H9 (cell line): ENCODE measurements at regions not wholly inside any gene's neighbourhood (a gene's known extent, or its start where the extent isn't known, plus 50 kb on each side); places are given as distances from the start of the nearest gene placed in this dataset.

Experiments
- DNase-seq: peaks from one replicate; pipeline ENCODE4 v3.0.0-alpha.2; 2017
- H2AFZ ChIP-seq: one replicate; pipeline ENCODE4 v1.6.1; 2013; ENCODE audit warnings: mild to moderate bottlenecking, low read length, control low read depth, moderate library complexity
- H2AK5ac ChIP-seq: 2 replicates; pipeline ENCODE4 v1.6.1; 2013; ENCODE audit warnings: low read length, control low read depth, mixed read lengths; ENCODE audit not compliant: insufficient read length
- H2BK120ac ChIP-seq: one replicate; pipeline ENCODE4 v1.6.1; 2013; ENCODE audit warnings: low read depth, mild to moderate bottlenecking, low read length, control low read depth, inconsistent platforms; ENCODE audit not compliant: poor library complexity, severe bottlenecking
- H2BK12ac ChIP-seq: 2 replicates; pipeline ENCODE4 v1.6.1; 2013; ENCODE audit warnings: low read length, control low read depth, mixed read lengths, low read depth; ENCODE audit not compliant: insufficient read length
- H2BK15ac ChIP-seq: 2 replicates; pipeline ENCODE4 v1.6.1; 2013; ENCODE audit warnings: low read depth, low read length, control low read depth
- H2BK20ac ChIP-seq: one replicate; pipeline ENCODE4 v1.6.1; 2013; ENCODE audit warnings: low read depth, mild to moderate bottlenecking, low read length, control low read depth, inconsistent platforms; ENCODE audit not compliant: poor library complexity, severe bottlenecking
- H2BK5ac ChIP-seq: 2 replicates; pipeline ENCODE4 v1.6.1; 2013; ENCODE audit warnings: low read length, control low read depth, mixed read lengths; ENCODE audit not compliant: insufficient read length
- H3K14ac ChIP-seq: 2 replicates; pipeline ENCODE4 v1.6.1; 2013; ENCODE audit warnings: low read length, control low read depth; ENCODE audit not compliant: insufficient read depth
- H3K18ac ChIP-seq: 2 replicates; pipeline ENCODE4 v1.6.1; 2013; ENCODE audit warnings: low read depth, mild to moderate bottlenecking, mixed read lengths, low read length, control low read depth; ENCODE audit not compliant: insufficient read length
- H3K23ac ChIP-seq: 2 replicates; pipeline ENCODE4 v1.6.1; 2013; ENCODE audit warnings: low read length, control low read depth, mixed read lengths, low read depth; ENCODE audit not compliant: insufficient read length
- H3K23me2 ChIP-seq: 2 replicates; pipeline ENCODE4 v1.6.1; 2013; ENCODE audit warnings: low read depth, mild to moderate bottlenecking, mixed read lengths, low read length, control low read depth; ENCODE audit not compliant: insufficient read length, poor library complexity, severe bottlenecking
- H3K27ac ChIP-seq: 2 replicates; pipeline ENCODE4 v1.5.1; 2013; ENCODE audit warnings: low read length, control low read depth, mixed read lengths, low read depth; ENCODE audit not compliant: insufficient read length
- H3K27me3 ChIP-seq: 2 replicates; pipeline ENCODE4 v1.6.1; 2013; ENCODE audit warnings: low read length, control low read depth, inconsistent platforms; ENCODE audit not compliant: insufficient read depth
- H3K4ac ChIP-seq: 2 replicates; pipeline ENCODE4 v1.6.1; 2013; ENCODE audit warnings: low read depth, mild to moderate bottlenecking, control low read depth, inconsistent platforms, low read length, moderate library complexity
- H3K4me1 ChIP-seq: 2 replicates; pipeline ENCODE4 v1.6.1; 2013; ENCODE audit warnings: low read length, control low read depth, inconsistent platforms; ENCODE audit not compliant: insufficient read depth
- H3K4me2 ChIP-seq: 2 replicates; pipeline ENCODE4 v1.6.1; 2013; ENCODE audit warnings: low read length, control low read depth, mixed read lengths; ENCODE audit not compliant: insufficient read length, insufficient read depth
- H3K56ac ChIP-seq: 2 replicates; pipeline ENCODE4 v1.6.1; 2013; ENCODE audit warnings: low read depth, mild to moderate bottlenecking, mixed read lengths, low read length, control low read depth; ENCODE audit not compliant: insufficient read length
- H3K79me1 ChIP-seq: 2 replicates; pipeline ENCODE4 v1.6.1; 2013; ENCODE audit warnings: low read depth, mild to moderate bottlenecking, moderate library complexity, low read length, control low read depth, inconsistent platforms; ENCODE audit not compliant: insufficient read depth, poor library complexity, severe bottlenecking
- H3K79me2 ChIP-seq: 2 replicates; pipeline ENCODE4 v1.6.1; 2013; ENCODE audit warnings: low read length, control low read depth, inconsistent platforms; ENCODE audit not compliant: insufficient read depth
- H3K9ac ChIP-seq: 2 replicates; pipeline ENCODE4 v1.6.1; 2013; ENCODE audit warnings: low read length, control low read depth, mixed read lengths; ENCODE audit not compliant: insufficient read length; ENCODE audit errors: extremely low read depth
- H3K9me3 ChIP-seq: one replicate; pipeline ENCODE4 v1.6.1; 2013; ENCODE audit warnings: low read depth, low read length, inconsistent platforms; ENCODE audit not compliant: control insufficient read depth
- H3T11ph ChIP-seq: one replicate; pipeline ENCODE4 v1.6.1; 2013; ENCODE audit warnings: mild to moderate bottlenecking, low read length, control low read depth, inconsistent platforms
- H4K20me1 ChIP-seq: one replicate; pipeline ENCODE4 v1.6.1; 2013; ENCODE audit not compliant: control insufficient read depth, insufficient read length, insufficient read depth
- H4K5ac ChIP-seq: 2 replicates; pipeline ENCODE4 v1.6.1; 2013; ENCODE audit warnings: low read depth, mild to moderate bottlenecking, mixed read lengths, low read length, control low read depth; ENCODE audit not compliant: insufficient read length
- H4K8ac ChIP-seq: replicated peaks from 2 replicates; pipeline ENCODE4 v1.6.1; 2013; ENCODE audit warnings: low read length, control low read depth, mixed read lengths, low read depth; ENCODE audit not compliant: insufficient read length
- H4K91ac ChIP-seq: 2 replicates; pipeline ENCODE4 v1.6.1; 2013; ENCODE audit warnings: low read depth, mild to moderate bottlenecking, moderate library complexity, mixed read lengths, low read length, control low read depth; ENCODE audit not compliant: insufficient read length
- H3K27ac Mint-ChIP-seq, 3 experiments: 2 replicates in 2 of 3; 3 replicates in 1 of 3; pipeline ENCODE4 v1.8.0; 2020 to 2021; ENCODE audit warnings: mixed read lengths in 3 of 3, mild to moderate bottlenecking in 1 of 3, moderate library complexity in 1 of 3
- H3K27me3 Mint-ChIP-seq: 2 replicates; pipeline ENCODE4 v1.8.0; 2021; ENCODE audit warnings: low read depth, mild to moderate bottlenecking, moderate library complexity, mixed read lengths
- H3K36me3 Mint-ChIP-seq, 3 experiments: 2 replicates in 2 of 3; 3 replicates in 1 of 3; pipeline ENCODE4 v1.8.0; 2020 to 2021; ENCODE audit warnings: low read depth in 3 of 3, mixed read lengths in 3 of 3; ENCODE audit not compliant: insufficient read depth in 1 of 3
- H3K4me1 Mint-ChIP-seq, 2 experiments: 2 replicates each; pipeline ENCODE4 v1.8.0; 2020; ENCODE audit warnings: mixed read lengths in 2 of 2
- H3K4me3 Mint-ChIP-seq, 2 experiments: 2 replicates in 1 of 2; 3 replicates in 1 of 2; pipeline ENCODE4 v1.8.0; 2020 to 2021; ENCODE audit warnings: mild to moderate bottlenecking in 2 of 2, mixed read lengths in 2 of 2, moderate library complexity in 1 of 2
- H3K9me3 Mint-ChIP-seq, 2 experiments: 2 replicates in 1 of 2; 3 replicates in 1 of 2; pipeline ENCODE4 v1.8.0; 2020; ENCODE audit warnings: mild to moderate bottlenecking in 2 of 2, mixed read lengths in 2 of 2, moderate library complexity in 1 of 2
- CTCF ChIP-seq: fragments of 200-600 bp; sonication (generic); conservative IDR thresholded peaks from 3 replicates; pipeline ENCODE4 v1.8.0; 2021; ENCODE audit warnings: antibody characterized with exemption, mild to moderate bottlenecking
- WGBS: extraction: QIAGEN DNeasy Blood & Tissue Kit; methylation state at CpG from one replicate; pipeline ENCODE4 v1.1.7; 2013; ENCODE audit warnings: missing lambda C conversion rate, low lambda C conversion rate, mixed read lengths; ENCODE audit not compliant: insufficient read length; ENCODE audit errors: extremely low coverage; 5-methylcytosine and 5-hydroxymethylcytosine counted together

- no peak overlapping the region for H2BK15ac ChIP-seq
- no peaks in the 10 kb centered on the region for H3K79me2 ChIP-seq
- no peak overlapping the region for H3K27ac ChIP-seq
- Mint-ChIP-seq H3K36me3 (peaks cover 0 to 3% (median 0%) of the 10 kb centered on the region in 3 experiments; a peak in 3 of 7 replicates), H3K4me3 (no peak overlapping the region), H3K27me3 (no peaks in the 10 kb centered on the region), H3K9me3 (peaks cover 5 to 6% of the 10 kb centered on the region in 2 experiments; a peak in 3 of 5 replicates), H3K27ac (no peak overlapping the region), H3K4me1 (peaks cover 4 to 5% of the 10 kb centered on the region in 2 experiments)
- H3K18ac ChIP-seq, result no peak overlapping the region
- H2BK120ac ChIP-seq, result no peak overlapping the region
- no peak overlapping the region for H3K4me2 ChIP-seq
- H3K23ac ChIP-seq, result no peak overlapping the region
- H3T11ph ChIP-seq, result no peak overlapping the region
- H3K14ac ChIP-seq, result no peak overlapping the region
- no peaks in the 10 kb centered on the region for H3K4me1 ChIP-seq
- no peak overlapping the region for H4K91ac ChIP-seq
- H3K4ac ChIP-seq, result no peak overlapping the region
- no peaks in the 10 kb centered on the region for H3K23me2 ChIP-seq
- H3K9ac ChIP-seq, result no peak overlapping the region
- no peaks in the 10 kb centered on the region for H3K79me1 ChIP-seq
- H4K5ac ChIP-seq, result no peak overlapping the region
- H3K9me3 ChIP-seq, result peaks cover 5% of the 10 kb centered on the region
- no peak overlapping the region for H2BK20ac ChIP-seq
- no peak for DNase-seq
- no CpG with 5 or more reads among the region's 1 CpG for WGBS
- H2BK5ac ChIP-seq, result no peak overlapping the region
- no peaks in the 10 kb centered on the region for H3K27me3 ChIP-seq
- no peak overlapping the region for H2AFZ ChIP-seq
- H2BK12ac ChIP-seq, result no peak overlapping the region
- H2AK5ac ChIP-seq, result no peak overlapping the region
- no peak overlapping the region for H4K8ac ChIP-seq
- no peak for TF ChIP-seq CTCF
- no peak overlapping the region for H3K56ac ChIP-seq
- no peaks in the 10 kb centered on the region for H4K20me1 ChIP-seq
Measured at GRCh38 chr2:12197133-12197532, 450.7 kb downstream of the LPIN1 start.
